Right lobe of liver (tissue), 4 donors: ENCODE measurements at regions not wholly inside any gene's neighbourhood (a gene's known extent, or its start where the extent isn't known, plus 50 kb on each side); places are given as distances from the start of the nearest gene placed in this dataset.

Experiments
- CTCF ChIP-seq, 4 donors: fragments of 200-600 bp in 3 of 4; fragments of 450-650 bp in 1 of 4; IDR thresholded peaks; one replicate each; pipeline versions ENCODE4 v1.5.1 to v1.8.0; 2016 to 2022; ENCODE audit warnings: antibody characterized with exemption in 4 of 4, mild to moderate bottlenecking in 2 of 4
- POLR2A ChIP-seq: fragments of 450-650 bp; IDR thresholded peaks from one replicate; pipeline ENCODE4 v1.6.1; 2017; ENCODE audit warnings: antibody characterized with exemption, mild to moderate bottlenecking
- donor health status: DM: no; HTN: no; CAD: no.
- donor health status: DM: no; HTN: no; CAD: no.
- donor health status: DM: no; HTN: yes; CAD: no.

- TF ChIP-seq CTCF (IDR thresholded peaks at IDR 0.05), result no peak
- no peak for TF ChIP-seq POLR2A
Observed at GRCh38 chr4:25984796-25985195, 70.8 kb downstream of the SMIM20 start.
